Activated T-cell treated with anti-CD3 and anti-CD28 coated beads for 4 hours (primary cell): ENCODE measurements at regions not wholly inside any gene's neighbourhood (a gene's known extent, or its start where the extent isn't known, plus 50 kb on each side); places are given as distances from the start of the nearest gene placed in this dataset.
"Not testable (repeated sequence)": the region's sequence is repeated elsewhere in the genome, so short reads cannot be mapped to it uniquely, and the experiment has no call there.

Experiments used
- DNase-seq: peaks from one replicate; pipeline ENCODE4 v3.0.0-alpha.2; 2020

GRCh38 chr4:28772066-28772465 is 1911.4 kb downstream of the STIM2 start:
- DNase-seq: no peak

DNA sequence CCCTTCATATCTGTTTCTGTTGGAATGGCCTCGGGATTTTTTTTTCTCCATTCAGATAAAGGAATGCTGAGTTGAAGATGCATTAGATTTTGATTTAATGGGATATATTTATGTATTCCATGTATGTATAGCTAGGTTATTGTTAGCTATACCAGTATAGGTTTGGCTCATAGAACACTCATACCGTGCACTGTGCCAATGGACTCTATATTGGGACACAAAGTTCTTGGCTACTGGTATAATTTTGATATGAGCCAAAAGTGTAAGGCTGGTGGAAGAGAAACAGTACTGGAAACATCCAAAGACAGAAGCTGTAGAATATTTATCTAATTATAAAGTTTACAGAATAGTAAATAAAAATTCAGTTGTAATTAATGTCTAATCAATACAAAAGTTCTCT is 1912.1 kb downstream of the STIM2 start:
- DNase-seq: no peak

- no peak for DNase-seq
These were observed 1913.7 kb downstream of the STIM2 start for GRCh38 chr4:28774344-28774743.

- no peak for DNase-seq
These were observed 1915.4 kb downstream of the STIM2 start for GRCh38 chr4:28776004-28776403.

GRCh38 chr4:28784188-28784587 is 1923.5 kb downstream of the STIM2 start:
- DNase-seq: no peak

DNA sequence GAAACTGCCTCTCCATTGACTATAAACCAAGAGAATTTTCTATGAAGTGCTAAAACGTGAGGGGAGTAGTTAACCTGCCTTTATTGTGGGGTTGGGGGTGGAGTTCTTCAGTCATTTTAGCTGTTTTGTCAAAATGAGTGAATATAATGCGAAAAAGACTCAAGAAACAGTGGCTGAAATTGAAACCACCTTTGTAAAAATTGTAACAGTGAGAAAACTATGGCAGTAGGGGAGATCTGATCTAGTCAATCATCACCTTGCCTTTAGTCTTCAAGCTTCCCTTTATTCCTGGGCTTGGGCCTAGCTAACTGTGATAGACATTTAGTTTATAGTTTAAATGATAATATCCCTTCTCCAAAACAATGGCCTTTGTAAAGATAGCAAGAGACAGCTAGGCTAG is 1927.3 kb downstream of the STIM2 start:
- no peak for DNase-seq

DNA sequence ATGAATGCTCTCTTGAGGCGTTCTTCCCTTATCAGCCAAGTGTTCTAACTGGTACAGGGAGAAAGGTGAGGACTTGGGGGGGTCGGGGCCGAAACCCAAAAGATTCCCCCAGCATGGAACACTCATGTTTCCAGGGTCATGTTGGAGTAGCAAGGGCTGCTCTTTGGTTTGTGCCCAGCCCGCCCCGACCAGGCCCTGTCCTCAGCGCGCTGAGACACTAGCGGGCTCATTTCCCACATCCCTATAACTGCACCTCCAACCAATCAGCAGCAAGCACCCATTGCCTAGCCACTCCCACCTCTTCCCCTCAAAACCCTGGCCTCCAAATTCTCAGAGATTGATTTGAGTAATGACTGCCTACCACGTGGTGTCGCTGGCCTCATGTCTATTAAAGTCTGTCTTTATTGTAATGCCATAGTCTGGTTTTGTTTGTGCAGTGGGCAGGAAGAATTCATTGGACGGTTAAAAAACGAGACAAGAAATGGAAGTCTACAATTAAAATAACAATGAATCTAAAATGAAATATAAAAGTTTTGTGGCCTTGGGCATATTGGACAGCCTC is 1928.4 kb downstream of the STIM2 start:
- DNase-seq: no peak

DNA sequence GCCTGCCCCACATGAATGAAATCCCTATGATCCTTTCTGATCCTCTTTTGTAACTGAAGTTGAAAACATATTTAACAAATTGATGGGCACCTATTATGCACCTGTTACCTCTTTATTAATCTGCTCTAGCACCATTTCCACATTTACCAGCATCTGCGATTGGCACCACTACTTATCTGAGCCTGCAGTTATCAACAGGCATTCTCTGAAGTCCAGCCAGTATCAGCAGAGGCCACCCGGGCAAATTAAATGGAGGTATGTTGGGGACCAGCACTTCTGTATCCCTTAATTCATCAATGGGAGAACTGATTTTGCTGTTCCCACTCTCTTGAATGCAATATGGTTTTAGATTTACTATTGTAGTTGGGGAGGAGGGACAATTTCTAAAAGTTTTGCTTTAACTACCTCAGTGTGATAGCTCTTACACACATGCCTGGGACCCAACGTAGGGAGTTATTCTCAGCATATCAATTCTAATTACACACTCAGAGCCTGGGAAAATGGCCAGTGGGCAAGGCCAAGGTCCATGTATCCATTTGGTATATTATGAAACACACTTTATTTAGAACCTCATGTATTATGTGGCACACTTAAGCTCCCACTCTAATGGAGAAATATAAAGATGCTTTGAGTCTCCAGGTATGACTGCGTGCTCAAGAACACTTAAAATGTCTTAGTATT is 1927.1 kb upstream of the PCDH7 start:
- DNase-seq: no peak

- DNase-seq: no peak
These were observed 1920.5 kb upstream of the PCDH7 start for GRCh38 chr4:28799696-28800095.

DNA sequence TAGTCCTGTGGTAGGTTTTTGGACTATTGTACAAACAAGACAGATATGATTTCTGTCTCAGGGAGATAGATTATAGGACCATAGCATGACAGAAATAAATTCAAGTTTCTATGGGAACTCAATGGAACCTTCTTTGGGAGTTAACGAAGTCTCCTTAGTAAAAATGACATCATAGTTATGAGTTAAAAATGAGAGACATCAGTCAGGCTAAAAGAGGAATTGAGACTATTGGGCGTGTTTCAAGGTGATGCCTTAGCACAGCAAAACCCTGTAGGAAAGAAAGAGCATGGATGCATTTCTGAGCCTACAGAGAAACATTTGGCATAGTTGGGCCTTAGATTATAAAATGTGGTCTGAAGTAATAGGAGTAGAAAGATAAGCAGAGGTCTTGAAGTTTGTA is 1909.1 kb upstream of the PCDH7 start:
- no peak for DNase-seq

- DNase-seq: no peak
These were observed 1898.0 kb upstream of the PCDH7 start for GRCh38 chr4:28822163-28822562.

GRCh38 chr4:28827866-28828265 is 1892.3 kb upstream of the PCDH7 start:
- DNase-seq: no peak

DNA sequence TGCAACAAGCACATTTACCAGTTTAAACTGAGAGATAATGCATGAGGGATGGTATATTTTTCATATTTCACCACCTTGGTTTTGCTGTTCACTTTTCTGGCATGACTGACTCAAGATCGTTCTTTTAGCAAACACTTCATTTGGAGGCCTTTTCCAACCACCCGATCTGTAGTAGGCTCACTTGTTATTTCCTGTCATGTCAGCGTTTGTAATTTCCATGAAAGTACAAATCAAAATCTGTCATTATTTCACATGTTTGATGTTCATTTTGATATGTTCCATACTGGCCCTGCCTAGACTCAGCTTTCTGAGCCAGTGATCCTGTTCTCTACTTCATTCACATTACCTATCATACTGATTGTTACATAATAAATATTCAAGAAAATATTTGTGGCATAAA is 1888.3 kb upstream of the PCDH7 start:
- no peak for DNase-seq

GRCh38 chr4:28832444-28832843 is 1887.7 kb upstream of the PCDH7 start:
- DNase-seq: no peak

DNA sequence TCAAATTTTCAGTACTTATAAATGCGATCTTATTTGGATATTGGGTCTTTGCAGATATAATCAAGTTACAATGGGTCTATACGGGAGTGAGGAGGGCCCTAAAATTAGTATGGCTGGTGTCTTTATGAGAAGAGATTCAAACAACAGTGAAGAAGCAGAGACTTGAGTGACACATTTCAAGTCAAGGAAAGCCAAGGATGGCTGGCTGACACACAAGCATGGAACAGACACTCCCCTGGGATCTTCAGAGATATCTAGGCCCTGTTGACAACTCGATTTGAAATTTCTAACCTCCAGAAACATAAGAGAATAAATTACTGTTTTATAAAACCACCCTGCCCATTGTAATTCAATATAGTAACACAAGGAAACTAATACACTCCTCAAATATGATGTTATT is 1886.0 kb upstream of the PCDH7 start:
- DNase-seq: no peak

DNA sequence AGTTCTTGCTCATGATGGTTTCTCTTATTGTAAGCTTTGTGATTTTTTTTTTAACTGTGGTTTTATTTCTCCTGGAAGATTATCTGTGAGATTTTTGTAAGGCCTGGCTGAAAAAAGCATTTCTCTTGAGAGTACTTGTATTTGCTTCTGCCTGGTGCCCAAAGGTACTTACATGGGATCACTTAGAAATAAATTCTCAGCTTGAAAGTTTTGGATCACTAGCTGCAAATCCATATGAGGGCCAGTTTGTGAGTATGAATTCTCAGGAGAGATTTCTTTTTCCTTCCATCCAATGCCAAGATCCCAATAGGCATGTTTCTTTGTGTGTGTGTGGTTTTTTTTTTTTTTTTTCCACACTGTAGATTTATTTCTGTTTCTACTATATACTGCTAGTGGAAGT is 1884.7 kb upstream of the PCDH7 start:
- DNase-seq: no peak

DNA sequence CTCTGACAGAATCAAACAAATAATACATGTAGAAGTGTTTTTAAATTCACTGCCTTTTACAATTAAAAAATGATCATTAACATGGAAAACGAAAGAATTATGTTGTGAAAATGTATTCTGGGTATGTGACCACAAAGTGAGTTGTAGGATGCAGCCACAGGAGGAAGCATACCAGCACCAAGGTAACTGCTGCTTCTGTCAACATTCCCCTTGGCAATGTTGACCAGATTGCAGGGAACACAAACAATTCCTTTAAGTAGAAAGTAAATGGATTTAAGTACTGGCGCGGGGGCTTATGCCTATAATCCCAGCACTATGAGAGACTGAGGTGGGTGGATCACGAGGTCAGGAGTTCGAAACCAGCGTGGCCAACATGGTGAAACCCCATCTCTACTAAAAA is 1877.9 kb upstream of the PCDH7 start:
- no peak for DNase-seq

DNA sequence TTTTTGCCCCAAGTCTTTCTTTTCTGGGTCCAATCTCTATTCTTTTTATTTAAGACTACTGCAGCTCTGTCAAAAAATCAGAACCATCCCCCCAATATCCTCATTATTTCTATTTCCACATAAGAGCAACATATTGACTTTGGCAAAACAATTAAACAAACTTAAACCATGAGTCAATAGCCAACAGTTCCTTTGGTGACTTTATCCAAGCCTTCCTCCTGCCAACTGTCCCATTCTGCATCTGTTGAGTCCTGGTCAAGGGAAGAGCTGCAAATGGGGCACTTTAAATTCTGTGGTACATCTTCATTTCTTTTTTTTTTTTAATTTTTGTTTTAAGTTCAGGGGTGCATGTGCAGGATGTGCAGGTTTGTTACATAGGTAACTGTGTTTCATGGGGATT is 1875.0 kb upstream of the PCDH7 start:
- DNase-seq: no peak

- not testable (repeated sequence) for DNase-seq
These were observed 1863.1 kb upstream of the PCDH7 start for GRCh38 chr4:28857028-28857427.

GRCh38 chr4:28868841-28869240 is 1851.3 kb upstream of the PCDH7 start:
- DNase-seq: no peak

GRCh38 chr4:28879178-28879577 is 1841.0 kb upstream of the PCDH7 start:
- no peak for DNase-seq

DNA sequence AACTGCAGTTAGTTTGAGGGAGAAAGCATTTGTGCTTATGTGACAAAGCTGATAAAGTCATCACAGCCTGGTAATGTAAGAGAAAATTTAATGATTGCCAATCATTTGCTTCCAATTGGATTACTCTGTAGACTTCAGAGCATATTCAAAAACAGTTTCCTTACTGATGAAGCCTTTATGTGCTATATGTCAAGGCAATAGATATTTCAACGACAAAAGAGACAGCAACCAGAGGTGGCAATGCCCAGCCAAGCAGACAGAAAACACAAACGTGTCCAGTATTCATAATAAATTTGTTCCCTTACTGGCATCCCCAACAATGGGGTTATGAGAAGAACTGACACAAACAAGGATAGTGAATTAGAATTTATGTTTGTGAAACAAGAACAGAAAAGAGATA is 1840.3 kb upstream of the PCDH7 start:
- no peak for DNase-seq

DNA sequence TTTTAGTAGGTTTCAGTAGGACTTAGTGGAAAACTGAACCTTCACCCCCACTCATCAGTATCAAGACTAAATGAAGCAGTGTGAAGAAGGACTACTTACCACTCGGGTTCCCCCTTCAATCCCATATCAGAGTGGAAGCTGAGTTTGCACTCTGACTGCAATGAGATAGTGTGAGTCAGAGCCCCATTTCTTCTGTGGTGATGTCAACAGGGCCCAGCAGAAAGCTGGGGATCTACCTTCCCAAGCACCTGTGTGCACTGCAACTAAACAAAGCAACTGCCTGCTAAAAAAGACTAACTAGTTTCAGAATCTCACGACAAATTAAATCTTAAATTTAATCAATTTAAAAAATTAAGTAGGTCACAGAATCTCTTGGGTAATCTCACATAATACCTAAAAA is 1837.0 kb upstream of the PCDH7 start:
- no peak for DNase-seq

DNA sequence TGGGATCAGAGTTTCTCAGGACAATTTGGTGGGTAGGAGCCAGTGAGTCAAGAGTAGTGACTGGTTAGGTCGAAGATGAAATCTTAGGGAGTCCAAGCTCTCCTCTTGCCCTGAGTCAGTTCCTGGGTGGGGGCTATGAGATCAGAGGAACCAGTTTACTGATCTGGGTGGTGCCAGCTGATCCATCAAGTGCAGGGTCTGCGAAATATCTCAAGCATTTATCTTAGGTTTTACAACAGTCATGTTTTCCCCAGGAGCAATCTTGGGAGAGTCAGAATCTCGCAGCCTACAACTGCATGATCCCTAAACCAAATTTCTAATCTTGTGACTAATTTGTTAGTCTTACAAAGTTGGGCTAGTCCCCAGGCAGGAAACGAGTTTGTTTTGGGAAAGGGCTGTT is 1833.2 kb upstream of the PCDH7 start:
- no peak for DNase-seq
